GM13976 (cell line): ENCODE measurements at regions not wholly inside any gene's neighbourhood (a gene's known extent, or its start where the extent isn't known, plus 50 kb on each side); places are given as distances from the start of the nearest gene placed in this dataset.
"Not testable (repeated sequence)": the region's sequence is repeated elsewhere in the genome, so short reads cannot be mapped to it uniquely, and the experiment has no call there.

Source experiments
- DNase-seq: peaks from one replicate; pipeline ENCODE4 v3.0.0; 2012; ENCODE audit warnings: low spot score
- in situ Hi-C: fragments of 300-500 bp; cut with MboI; formaldehyde crosslinking; loops from one replicate; pipeline ENCODE4 v1.12.0; 2022; ENCODE audit warnings: low sequenced_read_pairs, mixed read lengths, inconsistent platforms; ENCODE audit not compliant: unreplicated experiment
- TF ChIP-seq, protein P1 (sequence below): IDR thresholded peaks from 2 replicates; pipeline ENCODE4 v1.5.1; 2012; ENCODE audit warnings: borderline replicate concordance, mild to moderate bottlenecking; ENCODE audit not compliant: insufficient read depth; ENCODE audit errors: extremely low read depth, missing control alignments, control extremely low read depth

DNA sequence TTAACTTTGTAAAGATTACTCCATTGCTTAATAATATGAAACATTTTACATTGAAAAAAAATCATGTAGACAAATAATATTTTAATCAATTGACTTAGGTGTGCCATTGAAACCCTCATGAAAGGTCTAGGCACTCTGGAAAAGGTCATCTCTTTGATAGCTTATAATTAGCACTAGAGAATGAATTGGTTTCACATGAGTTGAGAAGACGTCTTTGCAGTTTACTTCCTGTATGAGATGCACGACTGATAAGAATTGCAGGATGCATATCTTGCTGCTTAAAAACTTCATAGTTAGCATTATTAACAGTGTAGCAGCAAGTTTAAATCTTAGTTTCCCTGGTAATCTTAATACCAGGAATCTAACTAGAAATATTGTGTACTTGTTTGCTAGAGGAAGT, 614.2 kb upstream of the COBL start:
- no peak for DNase-seq
- in situ Hi-C loops, result no loop called here
- TF ChIP-seq, protein P1, sequence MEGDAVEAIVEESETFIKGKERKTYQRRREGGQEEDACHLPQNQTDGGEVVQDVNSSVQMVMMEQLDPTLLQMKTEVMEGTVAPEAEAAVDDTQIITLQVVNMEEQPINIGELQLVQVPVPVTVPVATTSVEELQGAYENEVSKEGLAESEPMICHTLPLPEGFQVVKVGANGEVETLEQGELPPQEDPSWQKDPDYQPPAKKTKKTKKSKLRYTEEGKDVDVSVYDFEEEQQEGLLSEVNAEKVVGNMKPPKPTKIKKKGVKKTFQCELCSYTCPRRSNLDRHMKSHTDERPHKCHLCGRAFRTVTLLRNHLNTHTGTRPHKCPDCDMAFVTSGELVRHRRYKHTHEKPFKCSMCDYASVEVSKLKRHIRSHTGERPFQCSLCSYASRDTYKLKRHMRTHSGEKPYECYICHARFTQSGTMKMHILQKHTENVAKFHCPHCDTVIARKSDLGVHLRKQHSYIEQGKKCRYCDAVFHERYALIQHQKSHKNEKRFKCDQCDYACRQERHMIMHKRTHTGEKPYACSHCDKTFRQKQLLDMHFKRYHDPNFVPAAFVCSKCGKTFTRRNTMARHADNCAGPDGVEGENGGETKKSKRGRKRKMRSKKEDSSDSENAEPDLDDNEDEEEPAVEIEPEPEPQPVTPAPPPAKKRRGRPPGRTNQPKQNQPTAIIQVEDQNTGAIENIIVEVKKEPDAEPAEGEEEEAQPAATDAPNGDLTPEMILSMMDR, result no peak

DNA sequence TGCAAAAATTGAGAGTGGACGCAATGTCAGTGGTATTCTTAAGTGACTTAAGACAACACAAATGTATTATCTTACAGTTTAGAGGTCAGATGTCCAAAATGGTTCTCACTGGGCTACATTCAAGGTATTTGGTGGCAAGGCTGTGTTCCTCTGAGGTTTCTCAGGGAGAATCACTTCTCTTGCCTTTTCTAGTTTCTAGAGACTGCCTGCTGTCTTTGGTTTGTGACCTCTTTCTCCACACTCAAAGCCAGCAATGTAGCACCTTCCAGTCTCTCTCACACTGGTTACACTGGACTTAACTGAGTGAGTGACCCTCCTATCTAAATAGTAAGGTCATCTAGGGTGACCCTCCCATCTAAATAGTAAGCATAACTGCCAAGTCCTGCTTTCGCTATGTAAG, 613.2 kb upstream of the COBL start:
- TF ChIP-seq, protein P1, result no peak
- DNase-seq, result no peak
- in situ Hi-C loops, result no loop called here

DNA sequence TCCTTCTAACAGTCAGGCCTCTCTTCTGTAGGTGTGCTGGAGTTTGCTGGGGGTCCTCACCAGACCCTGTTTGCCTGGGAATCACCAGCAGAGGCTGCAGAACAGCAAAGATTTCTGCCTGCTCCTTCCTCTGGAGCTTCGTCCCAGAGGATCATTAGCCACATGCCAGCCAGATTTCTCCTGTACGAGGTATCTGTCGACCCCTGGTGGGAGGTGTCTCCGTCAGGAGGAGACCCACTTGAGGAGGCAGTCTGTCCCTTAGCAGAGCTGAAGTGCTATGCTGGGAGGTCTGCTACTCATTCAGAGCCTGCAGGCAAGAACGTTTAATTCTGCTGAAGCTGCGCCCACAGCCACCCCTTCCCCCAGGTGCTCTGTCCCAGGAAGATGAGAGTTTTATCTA, 611.1 kb upstream of the COBL start:
- TF ChIP-seq, protein P1, result no peak
- in situ Hi-C loops, result no loop called here
- no peak for DNase-seq

DNA sequence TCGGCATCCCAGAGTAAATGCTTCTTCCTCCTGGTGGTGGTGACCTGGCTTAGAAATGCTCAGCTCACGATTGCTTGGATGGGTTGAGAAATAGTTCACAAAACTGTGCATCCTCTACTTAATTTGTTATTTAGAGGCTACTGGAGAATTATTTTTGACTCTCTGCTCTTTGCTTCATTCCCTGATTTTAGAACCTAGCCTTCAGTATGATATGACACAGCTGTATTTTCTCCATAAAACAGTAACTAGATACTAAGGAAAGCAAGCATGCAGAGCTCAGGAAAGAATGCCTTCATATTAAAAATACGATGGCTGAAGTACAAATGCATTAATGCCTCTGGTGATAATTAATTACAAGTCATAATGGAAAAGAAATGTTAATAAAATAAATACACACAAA, 602.0 kb upstream of the COBL start:
- in situ Hi-C loops, result no loop called here
- DNase-seq, result no peak
- TF ChIP-seq, protein P1, result no peak

DNA sequence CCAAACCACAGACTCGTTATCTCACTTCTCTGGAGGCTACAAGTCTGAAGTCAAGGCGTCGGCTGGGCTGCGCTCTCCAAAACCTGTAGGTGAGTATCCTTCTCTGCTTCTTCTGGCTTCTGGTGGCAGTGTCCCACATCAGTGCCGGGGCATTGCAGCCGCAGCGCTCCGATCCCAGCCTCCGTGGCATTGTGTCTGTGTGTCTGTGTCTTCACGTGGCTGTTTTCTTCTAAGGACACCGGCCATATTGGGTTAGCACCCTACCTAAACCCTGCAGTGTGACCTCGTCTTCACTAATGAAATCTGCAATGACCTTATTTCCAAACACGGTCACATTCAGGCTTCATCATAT, 584.9 kb upstream of the COBL start:
- DNase-seq, result no peak
- TF ChIP-seq, protein P1, result no peak
- in situ Hi-C loops, result no loop called here

DNA sequence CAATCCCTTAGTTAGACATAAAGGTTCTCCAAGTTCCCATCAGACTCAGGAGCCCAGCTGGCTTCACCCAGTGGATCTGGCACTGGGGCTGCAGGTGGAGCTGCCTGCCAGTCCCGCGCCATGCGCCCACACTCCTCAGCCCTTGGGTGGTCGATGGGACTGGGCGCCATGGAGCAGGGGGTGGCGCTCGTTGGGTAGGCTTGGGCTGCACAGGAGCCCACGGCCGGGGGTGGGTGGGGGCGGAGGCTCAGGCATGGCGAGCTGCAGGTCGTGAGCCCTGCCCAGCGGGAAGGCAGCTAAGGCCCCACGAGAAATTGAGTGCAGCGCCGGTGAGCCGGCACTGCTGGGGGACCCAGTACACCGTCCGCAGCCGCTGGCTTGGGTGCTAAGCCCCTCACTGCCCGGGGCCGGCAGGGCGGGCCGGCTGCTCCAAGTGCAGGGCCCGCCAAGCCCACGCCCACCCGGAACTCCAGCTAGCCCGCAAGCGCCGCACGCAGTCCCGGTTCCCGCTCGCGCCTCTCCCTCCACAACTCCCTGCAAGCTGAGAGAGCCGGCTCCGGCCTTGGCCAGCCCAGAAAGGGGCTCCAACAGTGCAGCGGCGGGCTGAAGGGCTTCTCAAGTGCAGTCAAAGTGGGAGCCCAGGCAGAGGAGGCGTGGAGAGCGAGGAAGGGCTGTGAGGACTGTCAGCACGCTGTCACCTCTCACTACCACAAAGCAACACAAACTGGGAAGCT, 584.3 kb upstream of the COBL start:
- DNase-seq, in situ Hi-C loops: not testable (repeated sequence)

DNA sequence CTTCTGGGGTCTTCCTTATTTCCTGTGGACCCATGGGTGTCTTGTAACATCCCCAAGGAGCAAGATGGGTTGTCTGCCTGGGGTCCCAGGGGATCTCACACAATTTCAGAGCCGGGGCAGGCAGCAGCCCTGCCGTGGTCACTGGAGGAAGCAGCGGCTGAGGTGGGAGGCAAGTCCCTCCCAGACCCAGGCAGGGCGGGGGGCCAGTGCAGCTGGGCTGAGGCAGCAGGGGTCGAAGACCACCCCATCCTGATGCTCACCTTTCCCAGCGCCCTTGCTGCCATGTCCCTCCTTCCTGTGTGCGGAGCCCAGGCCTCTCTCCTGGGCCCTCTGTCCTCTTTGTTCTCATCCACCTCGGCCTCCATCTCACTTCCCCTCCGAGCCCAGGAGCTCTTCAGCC, 583.0 kb upstream of the COBL start:
- TF ChIP-seq, protein P1, result no peak
- in situ Hi-C loops, result no loop called here
- no peak for DNase-seq
